Lower lobe of right lung (tissue), 2 donors: ENCODE measurements at regions not wholly inside any gene's neighbourhood (a gene's known extent, or its start where the extent isn't known, plus 50 kb on each side); places are given as distances from the start of the nearest gene placed in this dataset.

Experiments used
- ATAC-seq, 2 donors: fragments of 200-7000 bp; cut with Tn5 transposase; one replicate each; pipeline ENCODE4 v1.9.1; 2020 to 2022; ENCODE audit warnings: mild to moderate bottlenecking in 2 of 2, moderate library complexity in 2 of 2
- DNase-seq: peaks from one replicate; pipeline ENCODE4 v3.0.0-alpha.2; 2020
- H3K27ac ChIP-seq: fragments of 200-600 bp; one replicate; pipeline ENCODE4 v1.8.0; 2022
- H3K27me3 ChIP-seq: fragments of 200-600 bp; one replicate; pipeline ENCODE4 v1.8.0; 2022; ENCODE audit warnings: low read depth
- H3K36me3 ChIP-seq: fragments of 200-600 bp; one replicate; pipeline ENCODE4 v1.8.0; 2022; ENCODE audit warnings: mild to moderate bottlenecking
- H3K4me1 ChIP-seq: fragments of 200-600 bp; one replicate; pipeline ENCODE4 v1.8.0; 2022
- H3K4me3 ChIP-seq: fragments of 200-600 bp; one replicate; pipeline ENCODE4 v1.8.0; 2022; ENCODE audit warnings: mild to moderate bottlenecking
- H3K9me3 ChIP-seq: fragments of 200-600 bp; one replicate; pipeline ENCODE4 v1.8.0; 2022
- intact Hi-C: fragments of 100-400 bp; cut with DNase I; formaldehyde crosslinking; loops from one replicate; pipeline ENCODE4 v1.11.0; 2022
- TF ChIP-seq, protein P1 (sequence below): fragments of 200-600 bp; IDR thresholded peaks from one replicate; pipeline ENCODE4 v1.8.0; 2022; ENCODE audit warnings: antibody characterized with exemption, mild to moderate bottlenecking
- donor health status: DM: no; HTN: yes; CAD: no; lungs with severe emphysema.

DNA sequence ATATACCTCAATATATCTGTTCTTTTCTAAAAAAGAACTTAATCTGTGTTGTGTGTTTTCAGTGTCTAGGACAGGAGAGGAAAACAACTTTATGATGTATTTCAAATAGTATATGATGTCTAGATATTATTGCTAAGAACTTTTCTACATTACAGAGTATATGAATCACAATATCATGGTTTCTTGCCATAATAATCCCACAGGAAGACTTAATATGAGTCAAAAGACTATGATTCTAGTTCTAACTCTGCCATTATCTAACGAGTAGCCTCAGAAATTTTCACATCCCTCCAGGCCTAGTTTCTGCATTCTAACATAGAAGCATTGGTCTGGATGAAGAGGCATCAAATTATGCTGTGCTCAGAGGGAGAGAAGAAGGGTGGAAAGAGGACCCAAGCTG is 107.7 kb upstream of the SPRED1 start:
- no peak overlapping the region for H3K27ac ChIP-seq
- H3K4me1 ChIP-seq = no peaks in the 10 kb centered on the region
- ATAC-seq (no peak), DNase-seq (no peak)
- no peaks in the 10 kb centered on the region for H3K9me3 ChIP-seq
- intact Hi-C loops = no loop called here
- no peaks in the 10 kb centered on the region for H3K36me3 ChIP-seq
- H3K4me3 ChIP-seq = no peak overlapping the region
- TF ChIP-seq, protein P1, sequence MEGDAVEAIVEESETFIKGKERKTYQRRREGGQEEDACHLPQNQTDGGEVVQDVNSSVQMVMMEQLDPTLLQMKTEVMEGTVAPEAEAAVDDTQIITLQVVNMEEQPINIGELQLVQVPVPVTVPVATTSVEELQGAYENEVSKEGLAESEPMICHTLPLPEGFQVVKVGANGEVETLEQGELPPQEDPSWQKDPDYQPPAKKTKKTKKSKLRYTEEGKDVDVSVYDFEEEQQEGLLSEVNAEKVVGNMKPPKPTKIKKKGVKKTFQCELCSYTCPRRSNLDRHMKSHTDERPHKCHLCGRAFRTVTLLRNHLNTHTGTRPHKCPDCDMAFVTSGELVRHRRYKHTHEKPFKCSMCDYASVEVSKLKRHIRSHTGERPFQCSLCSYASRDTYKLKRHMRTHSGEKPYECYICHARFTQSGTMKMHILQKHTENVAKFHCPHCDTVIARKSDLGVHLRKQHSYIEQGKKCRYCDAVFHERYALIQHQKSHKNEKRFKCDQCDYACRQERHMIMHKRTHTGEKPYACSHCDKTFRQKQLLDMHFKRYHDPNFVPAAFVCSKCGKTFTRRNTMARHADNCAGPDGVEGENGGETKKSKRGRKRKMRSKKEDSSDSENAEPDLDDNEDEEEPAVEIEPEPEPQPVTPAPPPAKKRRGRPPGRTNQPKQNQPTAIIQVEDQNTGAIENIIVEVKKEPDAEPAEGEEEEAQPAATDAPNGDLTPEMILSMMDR = no peak
- no peaks in the 10 kb centered on the region for H3K27me3 ChIP-seq

DNA sequence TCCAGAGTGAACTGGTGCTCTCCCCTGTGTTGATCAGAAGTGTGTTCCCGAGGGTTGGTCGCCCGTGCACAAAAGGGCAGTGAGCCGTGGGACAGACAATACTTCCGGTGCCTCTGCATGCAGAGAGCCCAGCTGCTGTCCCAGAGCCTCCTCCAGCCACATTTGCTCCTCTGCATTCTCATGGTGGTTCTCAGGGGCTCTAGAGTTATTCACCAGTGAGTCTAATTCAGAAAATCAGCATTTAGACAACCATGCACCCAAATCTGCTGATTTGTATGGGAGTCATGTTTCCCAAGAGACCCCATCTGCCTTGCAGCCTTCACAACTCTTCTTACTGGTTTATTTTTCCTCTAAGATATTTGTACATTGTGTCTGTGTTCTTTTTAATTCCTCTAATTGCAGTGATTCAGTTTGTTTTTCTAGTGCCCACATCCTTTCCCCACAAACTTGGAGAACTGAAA is 107.0 kb upstream of the SPRED1 start:
- Histone ChIP-seq H3K27me3 (no peaks in the 10 kb centered on the region), H3K9me3 (peaks cover 8% of the 10 kb centered on the region), H3K36me3 (no peaks in the 10 kb centered on the region), H3K27ac (no peak overlapping the region), H3K4me3 (no peak overlapping the region), H3K4me1 (no peaks in the 10 kb centered on the region)
- intact Hi-C loops = no loop called here
- ATAC-seq (no peak), DNase-seq (no peak)
- TF ChIP-seq, protein P1 = no peak

DNA sequence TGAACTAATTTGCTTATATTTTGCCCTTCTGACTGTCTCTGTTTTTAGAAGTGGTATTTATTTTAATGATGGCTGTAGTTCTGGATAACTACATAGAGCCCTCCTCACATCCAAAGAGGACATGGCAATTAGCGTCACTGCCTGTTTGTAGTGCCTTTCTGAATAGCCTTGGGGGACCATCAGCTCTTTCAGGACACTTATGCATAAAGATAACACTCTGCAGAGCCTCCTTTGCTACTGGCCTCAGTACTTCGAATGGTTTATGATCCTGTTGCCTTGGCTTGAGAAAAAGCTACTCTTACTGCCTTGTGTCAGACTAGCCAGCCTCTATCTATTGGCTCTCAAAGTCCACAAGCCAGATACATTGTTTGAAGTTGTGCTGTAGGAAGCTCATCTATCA is 105.4 kb upstream of the SPRED1 start:
- no peak for ATAC-seq

DNA sequence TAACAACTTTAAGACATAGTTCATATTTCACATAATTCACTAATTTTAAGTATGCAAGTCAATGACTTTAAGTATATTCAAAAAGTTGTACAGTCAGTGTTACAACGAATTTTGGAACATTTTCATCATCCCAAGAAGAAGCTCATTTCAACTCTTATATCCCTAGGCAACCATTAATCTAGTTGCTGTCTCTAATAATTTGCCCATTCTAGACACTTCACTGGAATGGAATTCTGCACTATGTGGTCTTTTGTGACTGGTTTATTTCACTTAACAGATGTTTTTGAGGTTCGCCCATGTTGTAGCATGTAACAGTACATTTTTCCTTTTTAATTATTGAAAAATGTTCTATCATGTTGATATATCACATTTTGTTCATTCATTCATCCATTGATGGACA is 104.2 kb upstream of the SPRED1 start:
- TF ChIP-seq, protein P1 = no peak
- H3K36me3 ChIP-seq = no peaks in the 10 kb centered on the region
- H3K27ac ChIP-seq = no peak overlapping the region
- ATAC-seq (no peak), DNase-seq (no peak)
- peaks cover 14% of the 10 kb centered on the region for H3K9me3 ChIP-seq
- intact Hi-C loops = no loop called here
- no peaks in the 10 kb centered on the region for H3K4me1 ChIP-seq
- H3K27me3 ChIP-seq = no peaks in the 10 kb centered on the region
- H3K4me3 ChIP-seq = no peak overlapping the region

More for the DNA sequence above, 105.4 kb upstream of the SPRED1 start:
- intact Hi-C loops = no loop called here
- no peak overlapping the region for H3K27ac ChIP-seq
- H3K27me3 ChIP-seq = no peaks in the 10 kb centered on the region
- H3K36me3 ChIP-seq = no peaks in the 10 kb centered on the region
- no peaks in the 10 kb centered on the region for H3K4me1 ChIP-seq
- no peak for DNase-seq
- no peak overlapping the region for H3K4me3 ChIP-seq
- H3K9me3 ChIP-seq = peaks cover 14% of the 10 kb centered on the region
- TF ChIP-seq, protein P1 = no peak

DNA sequence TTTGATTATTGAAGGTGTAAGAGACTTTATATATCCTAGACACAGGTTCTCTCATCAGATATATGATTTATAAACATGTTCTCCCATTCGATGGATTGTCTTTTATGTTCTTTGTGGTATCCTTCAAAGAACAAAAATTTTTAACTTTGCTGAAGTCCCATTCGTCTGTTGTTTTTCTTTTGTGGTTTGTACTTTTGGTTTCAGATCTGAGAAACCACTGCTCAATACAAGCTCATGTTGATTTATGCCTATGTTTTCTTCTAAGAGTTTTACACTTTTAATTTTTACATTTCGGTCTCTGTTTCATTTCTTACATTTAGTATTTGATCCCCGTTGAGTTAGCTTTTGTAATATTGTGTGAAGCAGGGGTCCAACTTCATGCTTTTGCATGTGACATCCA is 103.3 kb upstream of the SPRED1 start:
- H3K36me3 ChIP-seq = no peaks in the 10 kb centered on the region
- peaks cover 14% of the 10 kb centered on the region for H3K9me3 ChIP-seq
- intact Hi-C loops = no loop called here
- ATAC-seq (no peak), DNase-seq (no peak)
- H3K27ac ChIP-seq = no peak overlapping the region
- no peak overlapping the region for H3K4me3 ChIP-seq
- TF ChIP-seq, protein P1 = no peak
- no peaks in the 10 kb centered on the region for H3K27me3 ChIP-seq
- H3K4me1 ChIP-seq = no peaks in the 10 kb centered on the region

DNA sequence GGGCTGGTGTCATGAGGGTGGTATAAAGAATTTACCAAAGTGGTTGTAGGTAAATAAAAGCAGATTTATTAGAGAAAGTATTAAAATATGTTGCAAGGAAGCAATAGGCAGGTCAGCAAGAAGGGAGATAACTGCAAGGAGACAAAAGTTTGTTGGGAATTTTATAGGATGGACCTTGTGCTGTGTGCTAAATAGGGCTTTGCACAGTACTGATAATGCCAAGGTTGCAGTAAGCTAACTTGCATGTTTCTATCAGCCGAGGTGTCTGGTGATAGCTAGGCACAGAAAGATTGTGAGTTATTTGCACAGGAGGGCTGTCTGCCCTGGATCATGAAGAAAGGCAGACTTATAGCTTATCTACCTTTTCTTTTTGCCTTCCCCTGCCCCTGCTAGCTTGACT is 102.5 kb upstream of the SPRED1 start:
- Histone ChIP-seq H3K36me3 (no peaks in the 10 kb centered on the region), H3K9me3 (peaks cover 14% of the 10 kb centered on the region), H3K4me3 (no peak overlapping the region), H3K4me1 (no peaks in the 10 kb centered on the region), H3K27ac (no peak overlapping the region), H3K27me3 (no peaks in the 10 kb centered on the region)
- no peak for DNase-seq
- TF ChIP-seq, protein P1 = no peak
- no peak for ATAC-seq
- intact Hi-C loops = no loop called here
